H1 (cell line): ENCODE measurements at regions not wholly inside any gene's neighbourhood (a gene's known extent, or its start where the extent isn't known, plus 50 kb on each side); places are given as distances from the start of the nearest gene placed in this dataset.

Experiments used
- BRCA1 ChIP-seq: IDR thresholded peaks from 2 replicates; pipeline ENCODE4 v1.6.1; 2012; ENCODE audit warnings: low read depth, low read length, improper control_type of control experiment
- CEBPB ChIP-seq: IDR thresholded peaks from 2 replicates; pipeline ENCODE4 v1.6.1; 2012; ENCODE audit warnings: low read depth, low read length
- CHD7 ChIP-seq: fragments of 300-600 bp; sonication (generic); IDR thresholded peaks from 2 replicates; pipeline ENCODE4 v1.7.1; 2012; ENCODE audit warnings: low read length, moderate library complexity, mild to moderate bottlenecking, inconsistent platforms; ENCODE audit not compliant: insufficient replicate concordance
- CREB1 ChIP-seq: IDR thresholded peaks from 2 replicates; pipeline ENCODE4 v1.6.1; 2012; ENCODE audit warnings: inconsistent platforms
- CTBP2 ChIP-seq: IDR thresholded peaks from 2 replicates; pipeline ENCODE4 v1.7.0; 2011; ENCODE audit warnings: borderline replicate concordance, mild to moderate bottlenecking, moderate library complexity, mixed read lengths, low read length; ENCODE audit not compliant: insufficient read depth, insufficient read length
- POLR2AphosphoS5 ChIP-seq: IDR thresholded peaks from 2 replicates; pipeline ENCODE4 v1.6.1; 2011; ENCODE audit warnings: low read depth, low read length
- RAD21 ChIP-seq, 2 experiments: IDR thresholded peaks in 1 of 2; conservative IDR thresholded peaks in 1 of 2; 2 replicates each; pipeline ENCODE4 v1.6.1; 2011; ENCODE audit warnings: low read depth in 2 of 2, low read length in 2 of 2, improper control_type of control experiment in 1 of 2, inconsistent platforms in 1 of 2, mild to moderate bottlenecking in 1 of 2, moderate library complexity in 1 of 2
- ZNF274 ChIP-seq: IDR thresholded peaks from 2 replicates; pipeline ENCODE4 v1.7.0; 2012; ENCODE audit warnings: low read length, borderline replicate concordance; ENCODE audit errors: extremely low read depth
- TF ChIP-seq, protein P1 (sequence below): IDR thresholded peaks from 2 replicates; pipeline ENCODE4 v1.6.1; 2012; ENCODE audit warnings: low read length, inconsistent platforms

- TF ChIP-seq CHD7: no peak
- no peak for TF ChIP-seq POLR2AphosphoS5
- TF ChIP-seq, protein P1, sequence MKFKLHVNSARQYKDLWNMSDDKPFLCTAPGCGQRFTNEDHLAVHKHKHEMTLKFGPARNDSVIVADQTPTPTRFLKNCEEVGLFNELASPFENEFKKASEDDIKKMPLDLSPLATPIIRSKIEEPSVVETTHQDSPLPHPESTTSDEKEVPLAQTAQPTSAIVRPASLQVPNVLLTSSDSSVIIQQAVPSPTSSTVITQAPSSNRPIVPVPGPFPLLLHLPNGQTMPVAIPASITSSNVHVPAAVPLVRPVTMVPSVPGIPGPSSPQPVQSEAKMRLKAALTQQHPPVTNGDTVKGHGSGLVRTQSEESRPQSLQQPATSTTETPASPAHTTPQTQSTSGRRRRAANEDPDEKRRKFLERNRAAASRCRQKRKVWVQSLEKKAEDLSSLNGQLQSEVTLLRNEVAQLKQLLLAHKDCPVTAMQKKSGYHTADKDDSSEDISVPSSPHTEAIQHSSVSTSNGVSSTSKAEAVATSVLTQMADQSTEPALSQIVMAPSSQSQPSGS: no peak
- TF ChIP-seq BRCA1: no peak
- no peak for TF ChIP-seq CTBP2
- no peak for TF ChIP-seq RAD21 (IDR thresholded peaks at IDR 0.05 in 1 of 2, conservative IDR thresholded peaks at IDR 0.05 in 1 of 2; ENCODE audit: low read depth in 2 of 2, low read length in 2 of 2)
- TF ChIP-seq CREB1: no peak
- TF ChIP-seq ZNF274: no peak
- TF ChIP-seq CEBPB: no peak
- TF ChIP-seq, all 59 proteins: peak for 0
Measured at GRCh38 chr4:101398807-101399206, 51.5 kb upstream of the PPP3CA start (continued).
